GM21447 (cell line): ENCODE measurements at regions not wholly inside any gene's neighbourhood (a gene's known extent, or its start where the extent isn't known, plus 50 kb on each side); places are given as distances from the start of the nearest gene placed in this dataset.
"Not testable (repeated sequence)": the region's sequence is repeated elsewhere in the genome, so short reads cannot be mapped to it uniquely, and the experiment has no call there.

ENCODE experiments used
- ATAC-seq: cut with Tn5 transposase; IDR thresholded peaks from one replicate; pipeline ENCODE4 v1.9.1; 2021; ENCODE audit not compliant: unreplicated experiment

GRCh38 chr3:153539263-153539662, 377.2 kb downstream of the RAP2B start:
- ATAC-seq: no peak

GRCh38 chr3:153545471-153545870, 383.4 kb downstream of the RAP2B start:
- no peak for ATAC-seq

- ATAC-seq: no peak
These were observed 385.9 kb downstream of the RAP2B start for GRCh38 chr3:153547970-153548369.

- ATAC-seq: not testable (repeated sequence)
These were observed 387.7 kb downstream of the RAP2B start for GRCh38 chr3:153549686-153550085.

- ATAC-seq: no peak
These were observed 389.7 kb downstream of the RAP2B start for GRCh38 chr3:153551536-153552285.

GRCh38 chr3:153552887-153553604, 391.0 kb downstream of the RAP2B start:
- no peak for ATAC-seq

- no peak for ATAC-seq
These were observed 391.5 kb downstream of the RAP2B start for GRCh38 chr3:153553605-153553945.

- ATAC-seq: no peak
These were observed 393.9 kb downstream of the RAP2B start for GRCh38 chr3:153555919-153556318.

GRCh38 chr3:153559366-153559765, 397.3 kb downstream of the RAP2B start:
- not testable (repeated sequence) for ATAC-seq

- no peak for ATAC-seq
These were observed 405.0 kb downstream of the RAP2B start for GRCh38 chr3:153567011-153567410.

- ATAC-seq: no peak
These were observed 405.5 kb downstream of the RAP2B start for GRCh38 chr3:153567556-153567955.

- ATAC-seq: not testable (repeated sequence)
These were observed 408.5 kb downstream of the RAP2B start for GRCh38 chr3:153570481-153570880.

- no peak for ATAC-seq
These were observed 410.1 kb downstream of the RAP2B start for GRCh38 chr3:153572165-153572564.

GRCh38 chr3:153572654-153573053, 410.6 kb downstream of the RAP2B start:
- ATAC-seq: no peak

GRCh38 chr3:153573481-153573880, 411.5 kb downstream of the RAP2B start:
- ATAC-seq: no peak

- no peak for ATAC-seq
These were observed 412.4 kb downstream of the RAP2B start for GRCh38 chr3:153574445-153574844.

- ATAC-seq: no peak
These were observed 415.2 kb downstream of the RAP2B start for GRCh38 chr3:153577059-153577736.

- ATAC-seq: no peak
These were observed 416.0 kb downstream of the RAP2B start for GRCh38 chr3:153578046-153578445.

- no peak for ATAC-seq
These were observed 428.0 kb downstream of the RAP2B start for GRCh38 chr3:153590051-153590450.

- ATAC-seq: no peak
These were observed 429.7 kb downstream of the RAP2B start for GRCh38 chr3:153591561-153592245.

- no peak for ATAC-seq
These were observed 433.3 kb downstream of the RAP2B start for GRCh38 chr3:153595186-153595815.
